H9 (cell line): ENCODE measurements at regions not wholly inside any gene's neighbourhood (a gene's known extent, or its start where the extent isn't known, plus 50 kb on each side); places are given as distances from the start of the nearest gene placed in this dataset.

Experiments
- DNase-seq: peaks from one replicate; pipeline ENCODE4 v3.0.0-alpha.2; 2017
- H2AFZ ChIP-seq: one replicate; pipeline ENCODE4 v1.6.1; 2013; ENCODE audit warnings: mild to moderate bottlenecking, low read length, control low read depth, moderate library complexity
- H2AK5ac ChIP-seq: 2 replicates; pipeline ENCODE4 v1.6.1; 2013; ENCODE audit warnings: low read length, control low read depth, mixed read lengths; ENCODE audit not compliant: insufficient read length
- H2BK120ac ChIP-seq: one replicate; pipeline ENCODE4 v1.6.1; 2013; ENCODE audit warnings: low read depth, mild to moderate bottlenecking, low read length, control low read depth, inconsistent platforms; ENCODE audit not compliant: poor library complexity, severe bottlenecking
- H2BK12ac ChIP-seq: 2 replicates; pipeline ENCODE4 v1.6.1; 2013; ENCODE audit warnings: low read length, control low read depth, mixed read lengths, low read depth; ENCODE audit not compliant: insufficient read length
- H2BK15ac ChIP-seq: 2 replicates; pipeline ENCODE4 v1.6.1; 2013; ENCODE audit warnings: low read depth, low read length, control low read depth
- H2BK20ac ChIP-seq: one replicate; pipeline ENCODE4 v1.6.1; 2013; ENCODE audit warnings: low read depth, mild to moderate bottlenecking, low read length, control low read depth, inconsistent platforms; ENCODE audit not compliant: poor library complexity, severe bottlenecking
- H2BK5ac ChIP-seq: 2 replicates; pipeline ENCODE4 v1.6.1; 2013; ENCODE audit warnings: low read length, control low read depth, mixed read lengths; ENCODE audit not compliant: insufficient read length
- H3K14ac ChIP-seq: 2 replicates; pipeline ENCODE4 v1.6.1; 2013; ENCODE audit warnings: low read length, control low read depth; ENCODE audit not compliant: insufficient read depth
- H3K18ac ChIP-seq: 2 replicates; pipeline ENCODE4 v1.6.1; 2013; ENCODE audit warnings: low read depth, mild to moderate bottlenecking, mixed read lengths, low read length, control low read depth; ENCODE audit not compliant: insufficient read length
- H3K23ac ChIP-seq: 2 replicates; pipeline ENCODE4 v1.6.1; 2013; ENCODE audit warnings: low read length, control low read depth, mixed read lengths, low read depth; ENCODE audit not compliant: insufficient read length
- H3K23me2 ChIP-seq: 2 replicates; pipeline ENCODE4 v1.6.1; 2013; ENCODE audit warnings: low read depth, mild to moderate bottlenecking, mixed read lengths, low read length, control low read depth; ENCODE audit not compliant: insufficient read length, poor library complexity, severe bottlenecking
- H3K27ac ChIP-seq: 2 replicates; pipeline ENCODE4 v1.5.1; 2013; ENCODE audit warnings: low read length, control low read depth, mixed read lengths, low read depth; ENCODE audit not compliant: insufficient read length
- H3K27me3 ChIP-seq: 2 replicates; pipeline ENCODE4 v1.6.1; 2013; ENCODE audit warnings: low read length, control low read depth, inconsistent platforms; ENCODE audit not compliant: insufficient read depth
- H3K4ac ChIP-seq: 2 replicates; pipeline ENCODE4 v1.6.1; 2013; ENCODE audit warnings: low read depth, mild to moderate bottlenecking, control low read depth, inconsistent platforms, low read length, moderate library complexity
- H3K4me1 ChIP-seq: 2 replicates; pipeline ENCODE4 v1.6.1; 2013; ENCODE audit warnings: low read length, control low read depth, inconsistent platforms; ENCODE audit not compliant: insufficient read depth
- H3K4me2 ChIP-seq: 2 replicates; pipeline ENCODE4 v1.6.1; 2013; ENCODE audit warnings: low read length, control low read depth, mixed read lengths; ENCODE audit not compliant: insufficient read length, insufficient read depth
- H3K56ac ChIP-seq: 2 replicates; pipeline ENCODE4 v1.6.1; 2013; ENCODE audit warnings: low read depth, mild to moderate bottlenecking, mixed read lengths, low read length, control low read depth; ENCODE audit not compliant: insufficient read length
- H3K79me1 ChIP-seq: 2 replicates; pipeline ENCODE4 v1.6.1; 2013; ENCODE audit warnings: low read depth, mild to moderate bottlenecking, moderate library complexity, low read length, control low read depth, inconsistent platforms; ENCODE audit not compliant: insufficient read depth, poor library complexity, severe bottlenecking
- H3K79me2 ChIP-seq: 2 replicates; pipeline ENCODE4 v1.6.1; 2013; ENCODE audit warnings: low read length, control low read depth, inconsistent platforms; ENCODE audit not compliant: insufficient read depth
- H3K9ac ChIP-seq: 2 replicates; pipeline ENCODE4 v1.6.1; 2013; ENCODE audit warnings: low read length, control low read depth, mixed read lengths; ENCODE audit not compliant: insufficient read length; ENCODE audit errors: extremely low read depth
- H3K9me3 ChIP-seq: one replicate; pipeline ENCODE4 v1.6.1; 2013; ENCODE audit warnings: low read depth, low read length, inconsistent platforms; ENCODE audit not compliant: control insufficient read depth
- H3T11ph ChIP-seq: one replicate; pipeline ENCODE4 v1.6.1; 2013; ENCODE audit warnings: mild to moderate bottlenecking, low read length, control low read depth, inconsistent platforms
- H4K20me1 ChIP-seq: one replicate; pipeline ENCODE4 v1.6.1; 2013; ENCODE audit not compliant: control insufficient read depth, insufficient read length, insufficient read depth
- H4K5ac ChIP-seq: 2 replicates; pipeline ENCODE4 v1.6.1; 2013; ENCODE audit warnings: low read depth, mild to moderate bottlenecking, mixed read lengths, low read length, control low read depth; ENCODE audit not compliant: insufficient read length
- H4K8ac ChIP-seq: replicated peaks from 2 replicates; pipeline ENCODE4 v1.6.1; 2013; ENCODE audit warnings: low read length, control low read depth, mixed read lengths, low read depth; ENCODE audit not compliant: insufficient read length
- H4K91ac ChIP-seq: 2 replicates; pipeline ENCODE4 v1.6.1; 2013; ENCODE audit warnings: low read depth, mild to moderate bottlenecking, moderate library complexity, mixed read lengths, low read length, control low read depth; ENCODE audit not compliant: insufficient read length
- H3K27ac Mint-ChIP-seq, 3 experiments: 2 replicates in 2 of 3; 3 replicates in 1 of 3; pipeline ENCODE4 v1.8.0; 2020 to 2021; ENCODE audit warnings: mixed read lengths in 3 of 3, mild to moderate bottlenecking in 1 of 3, moderate library complexity in 1 of 3
- H3K27me3 Mint-ChIP-seq: 2 replicates; pipeline ENCODE4 v1.8.0; 2021; ENCODE audit warnings: low read depth, mild to moderate bottlenecking, moderate library complexity, mixed read lengths
- H3K36me3 Mint-ChIP-seq, 3 experiments: 2 replicates in 2 of 3; 3 replicates in 1 of 3; pipeline ENCODE4 v1.8.0; 2020 to 2021; ENCODE audit warnings: low read depth in 3 of 3, mixed read lengths in 3 of 3; ENCODE audit not compliant: insufficient read depth in 1 of 3
- H3K4me1 Mint-ChIP-seq, 2 experiments: 2 replicates each; pipeline ENCODE4 v1.8.0; 2020; ENCODE audit warnings: mixed read lengths in 2 of 2
- H3K4me3 Mint-ChIP-seq, 2 experiments: 2 replicates in 1 of 2; 3 replicates in 1 of 2; pipeline ENCODE4 v1.8.0; 2020 to 2021; ENCODE audit warnings: mild to moderate bottlenecking in 2 of 2, mixed read lengths in 2 of 2, moderate library complexity in 1 of 2
- H3K9me3 Mint-ChIP-seq, 2 experiments: 2 replicates in 1 of 2; 3 replicates in 1 of 2; pipeline ENCODE4 v1.8.0; 2020; ENCODE audit warnings: mild to moderate bottlenecking in 2 of 2, mixed read lengths in 2 of 2, moderate library complexity in 1 of 2
- CTCF ChIP-seq: fragments of 200-600 bp; sonication (generic); conservative IDR thresholded peaks from 3 replicates; pipeline ENCODE4 v1.8.0; 2021; ENCODE audit warnings: antibody characterized with exemption, mild to moderate bottlenecking

DNA sequence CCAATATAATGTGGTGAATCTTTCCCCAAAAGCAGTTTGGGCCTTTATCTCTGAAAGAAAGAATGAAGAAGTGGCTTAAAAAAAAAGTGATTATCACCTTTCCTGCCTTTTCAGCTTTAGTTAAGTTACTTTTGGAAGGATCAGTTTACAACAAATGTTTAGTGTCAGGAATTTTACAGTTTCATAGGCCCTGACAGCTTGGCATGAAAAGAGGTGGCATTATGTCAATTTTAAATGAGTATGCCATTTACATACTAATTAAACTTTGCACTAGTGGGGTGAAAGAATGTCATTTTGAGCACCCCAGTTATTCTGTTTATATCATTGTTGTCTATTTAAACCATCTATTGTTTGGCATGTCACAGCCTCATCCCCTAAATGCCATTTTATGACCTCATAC, 763.5 kb upstream of the FANCL start:
- H3T11ph ChIP-seq: no peak overlapping the region
- no peaks in the 10 kb centered on the region for H4K20me1 ChIP-seq
- H3K4me1 Mint-ChIP-seq: peaks cover 12 to 17% of the 10 kb centered on the region in 2 experiments
- TF ChIP-seq CTCF: no peak
- H4K91ac ChIP-seq: no peak overlapping the region
- H3K4me2 ChIP-seq: no peak overlapping the region
- no peak overlapping the region for H3K18ac ChIP-seq
- no peak overlapping the region for H3K56ac ChIP-seq
- H3K4ac ChIP-seq: no peak overlapping the region
- H3K79me2 ChIP-seq: no peaks in the 10 kb centered on the region
- H3K9me3 ChIP-seq: no peaks in the 10 kb centered on the region
- no peaks in the 10 kb centered on the region for H3K36me3 Mint-ChIP-seq
- H3K79me1 ChIP-seq: no peaks in the 10 kb centered on the region
- no peak overlapping the region for H2BK120ac ChIP-seq
- H2BK20ac ChIP-seq: no peak overlapping the region
- DNase-seq: no peak
- H3K4me1 ChIP-seq: no peaks in the 10 kb centered on the region
- no peak overlapping the region for H3K27ac ChIP-seq
- no peak overlapping the region for H3K4me3 Mint-ChIP-seq
- H3K27me3 Mint-ChIP-seq: no peaks in the 10 kb centered on the region
- H2BK15ac ChIP-seq: no peak overlapping the region
- H3K9me3 Mint-ChIP-seq: no peaks in the 10 kb centered on the region
- H3K23me2 ChIP-seq: no peaks in the 10 kb centered on the region
- H2BK12ac ChIP-seq: no peak overlapping the region
- H2BK5ac ChIP-seq: no peak overlapping the region
- no peak overlapping the region for H3K23ac ChIP-seq
- no peak overlapping the region for H2AFZ ChIP-seq
- H2AK5ac ChIP-seq: no peak overlapping the region
- H3K9ac ChIP-seq: no peak overlapping the region
- H4K5ac ChIP-seq: no peak overlapping the region
- no peak overlapping the region for H3K27ac Mint-ChIP-seq
- H3K14ac ChIP-seq: no peak overlapping the region
- H4K8ac ChIP-seq: no peak overlapping the region
- no peaks in the 10 kb centered on the region for H3K27me3 ChIP-seq
